ENCODE measurements at regions not wholly inside any gene's neighbourhood (a gene's known extent, or its start where the extent isn't known, plus 50 kb on each side); places are given as distances from the start of the nearest gene placed in this dataset.

- no peak for DNase-seq (ENCODE audit: extremely low read depth, low read depth)
- H3K4me3 ChIP-seq (replicated peaks; ENCODE audit: low read depth, low read length) = no peak overlapping the region
- TF ChIP-seq CTCF (IDR thresholded peaks at IDR 0.05; ENCODE audit: low read depth, low read length, missing control alignments) = no peak
These were observed 101.8 kb upstream of the ZMIZ1 start for GRCh38 chr10:78966844-78967488.

GRCh38 chr10:78968300-78968942 is 100.3 kb upstream of the ZMIZ1 start:
- no peak overlapping the region for H3K4me3 ChIP-seq (replicated peaks; ENCODE audit: low read depth, low read length)
- no peak for TF ChIP-seq CTCF (IDR thresholded peaks at IDR 0.05; ENCODE audit: low read depth, low read length, missing control alignments)
- DNase-seq (ENCODE audit: extremely low read depth, low read depth) = no peak

GRCh38 chr10:78968943-78969342 is 99.8 kb upstream of the ZMIZ1 start:
- DNase-seq (ENCODE audit: extremely low read depth, low read depth) = no peak
- H3K4me3 ChIP-seq (replicated peaks; ENCODE audit: low read depth, low read length) = no peak overlapping the region
- no peak for TF ChIP-seq CTCF (IDR thresholded peaks at IDR 0.05; ENCODE audit: low read depth, low read length, missing control alignments)

- DNase-seq (ENCODE audit: extremely low read depth, low read depth) = no peak
- H3K4me3 ChIP-seq (replicated peaks; ENCODE audit: low read depth, low read length) = no peak overlapping the region
- TF ChIP-seq CTCF (IDR thresholded peaks at IDR 0.05; ENCODE audit: low read depth, low read length, missing control alignments) = no peak
These were observed 99.0 kb upstream of the ZMIZ1 start for GRCh38 chr10:78969719-78970118.

- TF ChIP-seq CTCF (IDR thresholded peaks at IDR 0.05; ENCODE audit: low read depth, low read length, missing control alignments) = no peak
- no peak overlapping the region for H3K4me3 ChIP-seq (replicated peaks; ENCODE audit: low read depth, low read length)
- DNase-seq (ENCODE audit: extremely low read depth, low read depth) = no peak
These were observed 98.5 kb upstream of the ZMIZ1 start for GRCh38 chr10:78970261-78970660.

GRCh38 chr10:78971094-78971682 is 97.6 kb upstream of the ZMIZ1 start:
- DNase-seq (ENCODE audit: extremely low read depth, low read depth) = no peak
- no peak for TF ChIP-seq CTCF (IDR thresholded peaks at IDR 0.05; ENCODE audit: low read depth, low read length, missing control alignments)
- no peak overlapping the region for H3K4me3 ChIP-seq (replicated peaks; ENCODE audit: low read depth, low read length)
